ENCODE measurements at regions not wholly inside any gene's neighbourhood (a gene's known extent, or its start where the extent isn't known, plus 50 kb on each side); places are given as distances from the start of the nearest gene placed in this dataset.
A peak's percentile ranks its signal among the peaks of the same experiment; 100 is the strongest.

DNA sequence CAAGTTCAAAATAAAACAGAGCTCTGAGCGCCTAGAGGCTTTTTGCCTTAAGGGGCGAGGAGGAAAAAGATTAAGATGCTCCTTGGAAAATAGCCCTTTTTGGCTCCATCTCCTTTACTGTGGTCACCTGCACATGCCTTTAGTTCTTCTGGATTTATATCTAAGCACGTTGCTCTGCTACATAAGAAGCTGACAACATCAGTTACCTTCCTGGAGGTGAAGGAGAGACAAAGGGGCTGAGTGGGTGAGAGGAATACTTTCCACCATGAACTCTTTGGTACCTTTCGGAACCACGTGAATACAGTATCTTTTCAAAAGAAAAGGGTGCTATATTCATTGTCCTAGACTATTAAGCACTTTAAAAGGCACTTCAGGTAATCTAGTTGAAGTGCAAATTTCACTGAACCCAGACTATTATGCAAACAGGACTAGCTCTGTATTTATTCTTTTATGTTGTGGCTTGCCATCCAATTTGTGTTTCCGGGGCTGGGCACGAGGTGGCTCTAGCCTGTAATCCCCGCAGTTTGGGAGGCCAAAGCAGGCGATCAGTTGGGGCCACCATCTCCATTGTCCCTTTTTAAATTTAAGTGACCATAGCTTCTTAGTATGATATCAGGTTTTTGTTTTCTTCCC lies 201.5 kb downstream of the TM9SF2 start:
- DNase-seq (ENCODE audit: insufficient read length, low spot score) (no peak), FAIRE-seq (peak; percentile 48)
- no peak for TF ChIP-seq POLR2A (IDR thresholded peaks at IDR 0.05; ENCODE audit: low read depth, low read length)

DNA sequence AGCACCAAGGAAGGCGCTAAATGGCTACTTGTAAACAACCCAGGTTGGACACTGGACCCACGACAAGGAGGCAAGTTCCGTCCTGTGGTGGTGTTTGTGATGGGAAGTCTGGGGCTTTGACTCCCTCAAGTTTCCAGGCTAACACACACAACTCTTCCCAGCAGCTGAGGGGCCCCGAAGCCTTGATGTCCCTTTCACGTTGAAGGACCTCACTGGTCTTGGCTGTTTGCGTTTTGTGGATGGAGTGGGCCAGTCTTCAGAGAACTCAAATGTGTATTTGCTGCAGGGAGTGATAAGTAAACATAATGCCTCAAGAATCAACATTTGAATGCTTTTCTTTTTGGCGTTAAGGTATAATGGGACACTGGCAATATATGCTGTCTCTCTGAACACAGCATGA lies 199.2 kb downstream of the TM9SF2 start:
- no peak for FAIRE-seq
- no peak for TF ChIP-seq POLR2A (IDR thresholded peaks at IDR 0.05; ENCODE audit: low read depth, low read length)

GRCh38 chr13:99698816-99699099 lies 197.5 kb downstream of the TM9SF2 start:
- TF ChIP-seq POLR2A (IDR thresholded peaks at IDR 0.05; ENCODE audit: low read depth, low read length), result no peak
- no peak for FAIRE-seq
- DNase-seq (ENCODE audit: insufficient read length, low spot score), result no peak

More for the DNA sequence above, 199.2 kb downstream of the TM9SF2 start:
- DNase-seq (ENCODE audit: insufficient read length, low spot score), result no peak

DNA sequence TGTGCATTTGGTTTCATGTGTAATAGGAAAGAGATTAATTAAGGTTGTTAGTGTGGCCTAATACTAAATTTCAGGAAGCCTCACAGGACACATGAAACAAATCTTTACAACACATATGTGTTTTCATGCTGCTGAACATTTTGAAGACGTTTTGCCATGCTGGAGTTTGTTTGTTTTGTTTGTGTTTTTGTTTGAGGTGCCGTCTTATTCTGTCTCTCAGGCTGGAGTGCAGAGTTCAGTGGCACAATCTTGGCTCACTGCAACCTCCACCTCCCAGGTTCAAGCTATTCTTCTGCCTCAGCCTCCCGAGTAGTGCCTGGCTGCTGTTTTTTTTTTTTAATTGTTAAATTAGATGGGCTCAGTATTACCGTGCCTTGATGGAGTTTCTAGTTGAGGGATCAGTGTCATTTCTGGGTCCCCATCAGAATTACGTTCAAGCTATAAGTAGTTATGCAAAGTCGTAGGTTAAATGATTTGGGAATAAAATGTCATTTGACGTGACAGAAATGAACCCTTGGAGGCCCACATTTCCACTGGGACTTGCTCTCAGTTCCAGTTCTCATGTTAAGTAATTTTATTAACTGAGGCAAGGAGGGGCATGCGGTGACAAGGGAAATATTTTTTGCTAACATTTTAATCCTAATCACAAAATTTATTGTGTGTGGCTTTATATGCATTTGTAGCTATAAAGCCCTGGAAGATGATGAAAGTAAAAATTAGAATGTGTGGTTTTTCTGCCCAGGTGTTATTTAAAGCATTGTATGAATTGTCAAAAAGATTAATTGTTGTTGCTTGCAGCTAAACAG lies 196.9 kb downstream of the TM9SF2 start:
- DNase-seq (ENCODE audit: insufficient read length, low spot score) (no peak), FAIRE-seq (peak; percentile 30)
- no peak for TF ChIP-seq POLR2A (IDR thresholded peaks at IDR 0.05; ENCODE audit: low read depth, low read length)

- TF ChIP-seq POLR2A (IDR thresholded peaks at IDR 0.05; ENCODE audit: low read depth, low read length), result no peak
- FAIRE-seq, result no peak
- no peak for DNase-seq (ENCODE audit: insufficient read length, low spot score)
These were observed 194.6 kb downstream of the TM9SF2 start for GRCh38 chr13:99695857-99696256.

DNA sequence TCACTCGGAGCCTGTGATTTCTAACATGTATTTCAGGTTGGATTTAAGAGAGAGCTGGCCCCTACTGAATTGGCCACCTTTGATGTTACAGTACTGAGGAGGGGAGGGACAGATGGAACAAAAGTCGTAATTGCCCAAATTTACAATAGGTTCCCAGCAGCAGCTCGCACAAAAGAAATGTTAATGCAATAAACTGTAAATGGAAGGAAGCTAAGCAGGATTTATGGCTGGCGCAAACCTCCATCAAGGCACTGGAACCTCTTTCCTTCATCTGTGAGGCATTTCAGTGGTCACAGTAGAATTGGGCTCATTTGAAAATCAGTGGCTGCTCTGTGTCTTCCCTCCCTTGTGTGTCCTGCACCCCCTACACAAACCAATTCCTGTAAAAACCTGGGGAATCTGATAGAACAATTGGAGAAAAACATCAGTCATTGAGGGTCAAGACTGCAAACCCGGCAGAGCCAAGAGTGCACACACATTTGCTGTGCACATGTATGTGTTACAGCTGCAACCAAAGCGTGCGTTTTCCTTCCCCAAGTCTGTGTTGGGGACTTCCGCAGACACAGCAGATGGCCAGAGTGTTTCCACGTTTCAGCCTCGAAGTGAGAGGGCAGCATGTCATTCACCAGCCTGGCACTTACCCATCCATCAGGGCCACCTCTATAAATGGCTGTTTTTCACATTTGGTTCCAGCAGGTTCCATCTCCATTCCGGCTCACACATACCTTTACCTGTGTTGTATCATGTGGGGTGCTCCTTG lies 192.8 kb downstream of the TM9SF2 start:
- DNase-seq (ENCODE audit: insufficient read length, low spot score) (no peak), FAIRE-seq (no peak)
- no peak for TF ChIP-seq POLR2A (IDR thresholded peaks at IDR 0.05; ENCODE audit: low read depth, low read length)

DNA sequence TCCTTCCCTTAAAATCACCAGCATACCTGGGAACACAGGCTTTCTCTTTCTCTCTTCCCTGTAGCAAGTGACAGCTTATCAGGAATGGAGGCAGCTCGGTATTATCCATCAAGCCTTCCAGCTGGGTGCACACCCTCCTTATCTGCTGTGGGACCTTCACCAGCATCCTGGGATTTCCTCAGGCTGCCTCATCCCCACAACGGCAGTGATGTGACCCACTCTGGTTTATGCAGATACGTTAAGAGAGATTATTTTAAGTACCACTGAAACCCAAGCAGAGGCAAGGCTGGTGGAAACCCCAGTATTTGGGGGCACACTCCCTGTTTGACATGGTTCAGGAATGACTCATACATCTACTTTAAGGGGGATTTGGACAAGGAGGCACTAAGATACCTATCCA lies 192.1 kb downstream of the TM9SF2 start:
- FAIRE-seq (no peak), DNase-seq (ENCODE audit: insufficient read length, low spot score) (no peak)
- TF ChIP-seq POLR2A (IDR thresholded peaks at IDR 0.05; ENCODE audit: low read depth, low read length), result no peak

- DNase-seq (ENCODE audit: insufficient read length, low spot score) (no peak), FAIRE-seq (peak; percentile 83)
- no peak for TF ChIP-seq POLR2A (IDR thresholded peaks at IDR 0.05; ENCODE audit: low read depth, low read length)
These were observed 191.6 kb downstream of the TM9SF2 start for GRCh38 chr13:99692854-99693253.

DNA sequence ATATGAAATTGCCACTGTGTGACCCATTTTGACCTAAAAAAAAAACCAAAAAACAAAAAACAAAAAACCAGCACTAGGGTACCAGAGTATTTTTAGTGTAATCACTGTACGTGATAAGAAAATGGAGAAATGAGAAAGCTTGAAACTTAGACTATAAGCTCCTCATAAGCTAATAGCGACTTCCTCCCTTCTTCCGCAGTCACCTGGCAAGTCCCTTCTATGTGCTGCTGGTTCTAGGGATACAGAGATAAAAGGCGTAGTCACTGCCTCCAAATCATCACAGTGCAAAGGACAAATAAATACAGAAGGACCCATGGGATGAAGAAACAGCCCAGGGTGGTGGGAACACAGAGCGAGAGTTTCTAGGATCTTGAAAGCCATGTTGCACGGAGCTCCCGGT lies 190.3 kb downstream of the TM9SF2 start:
- TF ChIP-seq POLR2A (IDR thresholded peaks at IDR 0.05; ENCODE audit: low read depth, low read length), result no peak
- no peak for FAIRE-seq
- no peak for DNase-seq (ENCODE audit: insufficient read length, low spot score)

DNA sequence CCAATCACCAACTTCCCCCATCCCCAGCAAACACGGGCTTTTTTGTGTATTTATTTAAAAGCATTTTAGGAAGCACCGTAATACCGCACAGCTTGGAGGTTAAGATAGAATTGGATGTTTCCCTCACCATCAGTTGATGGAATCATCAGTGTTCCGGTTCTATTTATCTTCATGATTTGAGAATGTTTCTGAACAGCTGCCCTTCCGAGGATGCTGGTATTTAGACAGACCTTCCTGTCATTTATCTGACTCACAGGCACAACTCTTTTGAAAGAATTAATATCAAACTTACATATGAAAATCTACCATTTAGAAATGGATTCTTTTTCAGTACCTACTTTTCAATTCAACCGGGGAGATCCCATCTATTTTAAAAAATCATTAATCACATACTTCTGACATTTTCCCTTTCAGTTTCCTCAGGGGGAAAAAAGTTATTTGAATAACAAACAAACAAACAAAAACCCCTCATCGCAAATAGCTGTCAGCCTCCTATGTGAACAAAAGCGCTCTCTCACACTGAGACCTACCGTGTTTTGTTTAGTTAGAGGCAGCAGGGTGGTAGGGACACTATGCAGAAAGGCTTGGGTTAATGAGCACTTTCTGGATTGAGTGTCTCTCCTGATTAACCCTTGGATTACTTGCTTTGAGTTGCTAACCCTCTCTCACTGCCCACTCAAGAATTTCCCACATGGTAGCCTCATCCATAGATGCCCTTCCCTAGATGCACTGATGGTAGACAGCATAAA lies 189.3 kb downstream of the TM9SF2 start:
- peak; percentile 48 for FAIRE-seq
- no peak for DNase-seq (ENCODE audit: insufficient read length, low spot score)
- TF ChIP-seq POLR2A (IDR thresholded peaks at IDR 0.05; ENCODE audit: low read depth, low read length), result no peak

- FAIRE-seq (no peak), DNase-seq (ENCODE audit: insufficient read length, low spot score) (no peak)
- TF ChIP-seq POLR2A (IDR thresholded peaks at IDR 0.05; ENCODE audit: low read depth, low read length), result no peak
These were observed 188.7 kb downstream of the TM9SF2 start for GRCh38 chr13:99689955-99690354.

GRCh38 chr13:99688776-99689175 lies 187.5 kb downstream of the TM9SF2 start:
- FAIRE-seq, result peak; percentile 78
- no peak for TF ChIP-seq POLR2A (IDR thresholded peaks at IDR 0.05; ENCODE audit: low read depth, low read length)

GRCh38 chr13:99687723-99688397 lies 186.6 kb downstream of the TM9SF2 start:
- FAIRE-seq (no peak), DNase-seq (ENCODE audit: insufficient read length, low spot score) (peak; percentile 30)
- TF ChIP-seq POLR2A (IDR thresholded peaks at IDR 0.05; ENCODE audit: low read depth, low read length), result no peak

More at GRCh38 chr13:99688776-99689175, 187.5 kb downstream of the TM9SF2 start:
- no peak for DNase-seq (ENCODE audit: insufficient read length, low spot score)
